Bone marrow (tissue), 2 donors: ENCODE measurements at regions not wholly inside any gene's neighbourhood (a gene's known extent, or its start where the extent isn't known, plus 50 kb on each side); places are given as distances from the start of the nearest gene placed in this dataset.

Source experiments
- DNase-seq, 2 donors: peaks; one replicate each; lab custom pipeline; 2025; lab: John Stamatoyannopoulos, UW

DNA sequence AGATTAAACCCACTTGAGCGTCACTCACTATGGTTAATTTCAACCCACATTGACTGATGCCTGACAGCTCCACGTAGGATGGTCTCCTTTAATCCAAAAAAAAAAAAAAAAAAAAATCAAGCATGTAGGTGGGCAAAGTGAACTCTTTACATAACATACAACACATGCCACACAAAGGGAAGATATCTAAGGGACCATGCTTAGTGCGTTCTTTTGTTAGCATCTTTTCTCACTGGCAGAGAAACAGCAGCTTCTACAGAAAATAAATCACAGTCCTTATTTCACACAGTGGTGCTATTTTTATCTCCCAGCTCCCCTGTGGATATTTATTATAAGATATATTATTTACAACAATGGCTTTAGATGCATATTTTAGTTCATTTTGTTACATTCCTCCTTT, 652.0 kb upstream of the CELF2 start:
- DNase-seq: no peak

- DNase-seq: no peak
Measured at GRCh38 chr10:10366836-10367235, 650.8 kb upstream of the CELF2 start.

DNA sequence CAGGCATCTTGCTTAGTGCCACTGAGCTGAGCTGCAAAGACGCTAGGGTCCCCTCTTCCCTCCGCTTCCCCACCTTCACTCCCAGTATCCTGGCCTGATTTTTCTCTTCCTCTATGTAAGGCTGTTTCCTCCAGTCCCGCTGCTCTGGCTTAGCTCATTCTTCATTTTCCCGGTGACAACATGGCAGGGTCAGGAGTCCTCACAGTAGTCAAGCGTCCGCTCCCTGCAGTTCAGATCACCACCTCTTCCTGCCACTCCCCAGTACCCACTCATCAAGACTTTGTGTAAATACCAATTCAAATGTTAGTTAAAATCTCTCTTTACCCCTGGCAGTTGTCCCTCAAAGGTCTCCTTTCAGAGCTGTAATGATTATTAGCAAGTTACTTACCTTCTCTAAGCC, 650.4 kb upstream of the CELF2 start:
- DNase-seq: no peak

- DNase-seq: no peak
Measured at GRCh38 chr10:10368951-10369576, 648.6 kb upstream of the CELF2 start.

GRCh38 chr10:10385831-10386230, 631.8 kb upstream of the CELF2 start:
- DNase-seq: no peak

GRCh38 chr10:10389182-10389581, 628.5 kb upstream of the CELF2 start:
- no peak for DNase-seq

DNA sequence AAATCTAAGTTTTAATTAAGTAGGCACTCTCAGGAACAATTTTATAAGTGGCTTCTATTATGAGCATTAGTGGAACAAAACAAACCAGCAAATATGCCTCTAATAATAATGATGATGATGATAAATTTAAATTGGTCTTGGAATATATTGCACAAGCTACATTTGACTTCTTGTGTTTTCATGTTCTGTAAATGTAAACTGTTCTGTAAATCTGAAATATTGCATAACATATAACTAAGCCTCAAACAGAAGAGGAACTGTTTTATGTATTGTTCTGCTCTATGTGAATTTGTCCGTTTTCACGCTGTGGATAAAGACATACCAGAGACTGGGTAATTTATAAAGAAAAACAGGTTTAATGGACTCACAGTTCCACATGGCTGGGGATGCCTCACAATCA, 625.2 kb upstream of the CELF2 start:
- no peak for DNase-seq

DNA sequence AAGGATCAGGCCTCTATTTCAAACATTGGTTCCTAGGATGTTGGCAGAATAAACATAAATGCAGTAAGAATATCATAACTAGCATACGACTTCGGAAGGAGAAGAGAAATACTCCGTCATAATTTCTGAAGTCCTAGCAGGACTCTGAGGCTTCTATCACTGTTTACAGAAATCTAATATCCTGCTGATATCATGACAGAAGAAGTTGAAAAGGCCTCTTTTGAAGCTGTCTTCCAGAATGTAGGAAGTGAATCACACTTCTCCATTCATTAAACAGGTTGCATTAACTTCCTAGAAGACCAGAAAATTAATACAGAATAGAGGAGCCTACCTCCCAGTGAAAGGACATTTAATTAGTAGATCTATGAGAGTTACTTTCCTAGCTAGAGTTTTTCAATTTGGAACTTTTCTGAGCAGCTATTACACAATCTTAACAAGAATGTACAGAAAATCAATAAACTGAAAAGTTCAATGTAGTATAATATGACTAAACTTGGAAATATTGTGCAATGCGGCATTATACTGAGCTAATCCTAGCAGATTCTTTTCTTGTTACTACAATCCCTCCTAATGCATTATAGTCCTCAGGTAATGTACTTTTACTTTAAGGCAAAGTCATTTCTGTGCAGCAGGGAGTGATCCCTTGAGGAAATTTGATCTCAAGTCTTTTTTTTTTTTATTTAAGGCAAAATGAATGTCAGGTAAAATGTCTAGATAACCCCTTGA, 622.6 kb upstream of the CELF2 start:
- DNase-seq: no peak

DNA sequence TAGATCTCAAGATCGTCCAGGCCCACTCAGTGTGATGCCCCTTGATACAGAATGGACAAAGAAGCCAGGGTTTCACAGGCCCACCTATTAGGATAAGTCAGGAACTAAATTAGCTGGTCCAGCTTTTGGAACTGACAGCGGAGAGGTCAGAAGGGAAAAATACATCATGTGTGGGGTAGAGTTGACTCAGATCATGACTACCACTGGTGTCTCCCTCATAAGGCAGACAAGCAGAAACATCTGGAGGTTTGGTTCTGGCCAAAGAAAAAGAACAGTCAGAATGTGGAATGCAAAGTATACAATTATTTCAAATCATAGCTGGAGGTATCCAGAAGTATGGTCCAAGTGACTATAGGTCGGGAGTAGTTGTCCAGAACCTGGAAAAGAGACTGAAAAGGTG, 621.1 kb upstream of the CELF2 start:
- DNase-seq: no peak

GRCh38 chr10:10397906-10398305, 619.8 kb upstream of the CELF2 start:
- DNase-seq: no peak

- DNase-seq: no peak
Measured at GRCh38 chr10:10403762-10404161, 613.9 kb upstream of the CELF2 start.

GRCh38 chr10:10417671-10418070, 600.0 kb upstream of the CELF2 start:
- no peak for DNase-seq

- DNase-seq: no peak
Measured at GRCh38 chr10:10418387-10418786, 599.3 kb upstream of the CELF2 start.

DNA sequence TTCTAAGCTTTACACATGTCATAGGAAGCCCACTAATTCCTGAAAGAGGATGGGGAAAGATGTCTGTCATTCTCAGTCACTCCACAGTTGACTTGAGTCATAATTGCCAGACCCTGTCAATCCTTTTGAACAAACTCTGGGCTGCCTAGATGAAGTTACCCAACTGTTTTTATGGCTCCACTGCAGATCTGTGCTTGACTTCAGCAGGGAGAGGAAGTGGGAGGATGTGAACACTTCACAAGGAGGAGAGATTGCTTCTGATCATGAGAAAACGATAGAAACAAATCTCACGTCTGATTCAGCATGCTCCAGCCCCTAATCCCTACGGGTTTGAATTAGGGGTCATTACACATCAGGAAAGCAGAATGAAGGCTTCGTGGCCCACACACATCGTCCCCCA, 596.6 kb upstream of the CELF2 start:
- DNase-seq: no peak

GRCh38 chr10:10431422-10432066, 586.1 kb upstream of the CELF2 start:
- no peak for DNase-seq

DNA sequence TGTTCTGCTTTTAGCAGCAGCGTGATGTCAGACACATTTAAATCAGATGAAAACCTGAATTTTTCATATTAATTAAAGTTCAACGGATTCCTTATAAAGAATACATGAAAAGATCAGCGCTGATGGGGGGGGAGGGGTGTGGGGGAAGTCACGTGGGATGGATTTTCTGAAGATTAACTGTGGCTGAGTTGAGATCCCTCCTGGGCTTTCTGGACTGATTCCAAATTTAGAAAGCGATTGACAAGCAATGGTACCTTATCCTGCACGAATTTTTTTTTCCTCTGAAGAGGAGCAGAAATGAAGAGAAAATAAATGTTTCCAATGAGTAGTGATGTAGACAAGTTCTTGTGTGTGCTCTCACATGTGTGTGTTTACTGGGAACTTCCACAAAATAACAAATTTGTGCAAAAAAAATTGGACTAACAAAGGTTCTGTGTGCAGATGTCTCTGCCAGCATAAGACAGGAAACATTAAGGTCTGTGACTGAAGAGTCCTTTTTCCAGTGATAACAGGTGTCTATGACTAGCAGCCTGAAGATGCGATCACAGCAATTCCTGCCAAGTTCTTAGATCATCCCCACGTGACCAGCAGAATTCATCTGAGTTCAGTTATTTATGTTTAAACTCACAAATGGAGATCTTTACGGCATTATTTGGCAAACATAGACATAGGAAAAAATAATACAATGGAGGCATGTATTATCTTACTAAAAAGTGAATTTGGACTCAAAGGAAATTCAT, 585.2 kb upstream of the CELF2 start:
- no peak for DNase-seq

DNA sequence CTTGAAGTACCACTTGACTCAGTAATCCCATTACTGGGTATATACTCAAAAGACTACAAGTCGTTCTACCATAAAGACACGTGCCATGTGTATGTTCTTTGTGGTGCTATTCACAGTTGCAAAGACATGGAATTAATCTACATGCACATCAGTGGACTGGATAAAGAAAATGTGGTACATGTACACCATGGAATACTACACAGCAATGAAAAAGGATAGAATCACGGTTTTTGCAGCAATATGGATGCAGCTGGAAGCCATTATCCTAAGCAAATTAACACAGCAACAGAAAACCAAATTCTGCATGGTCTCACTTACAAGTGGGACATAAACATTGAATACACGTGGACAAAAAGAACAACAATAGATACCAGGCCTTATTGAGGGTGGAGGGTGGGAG, 583.4 kb upstream of the CELF2 start:
- no peak for DNase-seq

DNA sequence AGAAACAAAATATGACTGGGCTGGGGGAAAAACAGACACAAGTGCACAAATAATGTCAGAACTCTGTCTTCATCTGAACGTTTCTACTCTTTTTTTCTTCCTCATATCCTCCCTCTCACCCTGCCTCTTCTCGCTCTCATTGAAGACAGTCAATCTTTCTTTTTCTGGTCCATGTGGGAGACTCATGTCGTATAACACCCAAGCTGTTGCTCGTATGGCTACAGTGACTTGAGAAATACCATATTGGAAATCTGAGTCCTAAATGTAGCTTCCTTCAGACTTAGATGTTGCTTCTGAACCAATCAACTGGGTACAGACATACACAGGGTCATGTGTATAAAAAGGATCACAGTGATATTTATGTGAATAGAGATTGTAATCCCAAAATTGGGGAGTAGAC, 579.8 kb upstream of the CELF2 start:
- DNase-seq: no peak

DNA sequence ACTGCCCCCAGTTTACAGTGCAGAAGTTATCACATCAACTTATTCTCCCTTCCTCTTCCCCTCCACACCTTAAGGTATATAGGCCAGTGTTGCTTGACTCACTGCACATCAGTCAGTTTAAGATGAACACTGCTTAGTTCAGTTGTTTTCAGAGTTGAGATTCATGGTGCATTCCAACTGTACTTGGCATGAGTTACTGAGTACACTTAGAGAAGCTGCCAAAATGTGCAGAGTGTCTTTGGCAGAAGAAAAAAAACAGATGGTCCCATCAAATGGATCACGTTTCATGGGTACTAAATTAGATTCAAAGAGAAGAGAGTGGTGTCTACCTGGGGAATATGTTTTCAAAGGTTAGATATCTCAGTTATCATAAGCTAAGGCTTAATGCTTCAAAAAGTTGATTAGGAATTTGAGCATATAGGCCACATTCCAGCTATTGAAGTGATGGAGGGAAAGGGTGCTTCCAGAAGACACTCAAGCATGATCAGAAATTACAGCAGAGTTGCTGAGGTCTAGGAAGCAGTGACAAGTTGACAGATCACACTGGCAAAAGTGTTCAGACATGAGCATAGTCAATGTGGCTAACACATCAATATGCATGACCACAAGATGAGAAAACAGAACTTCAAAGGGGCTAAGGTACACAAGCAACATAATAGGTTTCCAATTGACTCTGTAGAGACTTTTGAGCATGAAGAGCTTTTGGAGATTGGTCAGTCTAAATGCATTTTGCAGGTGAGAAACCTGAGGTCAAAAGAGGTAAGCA, 579.2 kb upstream of the CELF2 start:
- DNase-seq: no peak

DNA sequence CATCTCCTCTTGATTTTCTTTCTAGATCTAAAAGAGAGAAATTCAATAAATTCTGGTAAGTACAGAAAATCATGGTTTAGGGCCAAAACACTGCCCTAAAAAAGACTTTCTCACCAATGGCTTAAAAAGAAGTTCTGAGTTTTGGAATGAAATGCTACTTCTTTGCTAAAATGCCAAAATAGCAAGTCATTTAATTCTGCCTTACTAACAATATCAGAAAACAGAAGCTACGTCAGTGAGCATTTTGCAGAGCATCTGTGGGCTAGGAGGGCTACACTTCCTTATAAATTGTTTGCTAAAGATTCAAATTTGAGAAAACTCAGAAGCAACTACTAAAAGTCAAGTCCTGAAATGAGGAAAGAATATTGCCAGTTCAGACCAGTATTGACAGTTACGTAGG, 560.8 kb upstream of the CELF2 start:
- DNase-seq: no peak

- no peak for DNase-seq
Measured at GRCh38 chr10:10460451-10460850, 557.2 kb upstream of the CELF2 start.
